HFF-Myc (cell line): ENCODE measurements at regions not wholly inside any gene's neighbourhood (a gene's known extent, or its start where the extent isn't known, plus 50 kb on each side); places are given as distances from the start of the nearest gene placed in this dataset.
"Not testable (repeated sequence)": the region's sequence is repeated elsewhere in the genome, so short reads cannot be mapped to it uniquely, and the experiment has no call there.

Source experiments
- DNase-seq: peaks from one replicate; pipeline ENCODE4 v3.0.0-alpha.2; 2011; ENCODE audit warnings: low read depth; ENCODE audit errors: extremely low read depth
- H3K4me3 ChIP-seq: replicated peaks from 2 replicates; pipeline ENCODE4 v1.5.1; 2011; ENCODE audit warnings: low read depth, mild to moderate bottlenecking, control low read depth, low read length
- TF ChIP-seq, protein P1 (sequence below): IDR thresholded peaks from 2 replicates; pipeline ENCODE4 v1.5.1; 2012; ENCODE audit warnings: mild to moderate bottlenecking, low read depth, low read length, control low read depth; ENCODE audit errors: missing control alignments

DNA sequence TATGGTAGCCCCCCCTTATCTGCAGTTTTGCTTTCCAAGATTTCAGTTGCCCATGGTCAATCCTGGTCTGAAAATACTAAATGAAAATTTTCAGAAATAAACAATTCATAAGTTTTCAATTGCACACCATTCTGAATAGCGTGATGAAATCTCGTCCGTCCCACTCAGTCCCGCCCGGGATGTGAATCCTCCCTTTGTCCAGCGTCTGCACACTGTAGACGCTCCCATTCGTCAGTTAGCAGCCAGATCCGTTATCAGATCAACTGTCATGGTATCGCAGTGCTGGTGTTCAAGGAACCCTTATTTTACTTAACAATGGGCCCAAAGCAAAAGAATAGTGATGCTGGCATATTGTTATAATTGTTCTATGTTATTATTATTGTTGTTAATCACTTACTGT, 98.6 kb downstream of the TMEM215 start:
- DNase-seq: no peak
- H3K4me3 ChIP-seq: no peak overlapping the region
- TF ChIP-seq, protein P1, sequence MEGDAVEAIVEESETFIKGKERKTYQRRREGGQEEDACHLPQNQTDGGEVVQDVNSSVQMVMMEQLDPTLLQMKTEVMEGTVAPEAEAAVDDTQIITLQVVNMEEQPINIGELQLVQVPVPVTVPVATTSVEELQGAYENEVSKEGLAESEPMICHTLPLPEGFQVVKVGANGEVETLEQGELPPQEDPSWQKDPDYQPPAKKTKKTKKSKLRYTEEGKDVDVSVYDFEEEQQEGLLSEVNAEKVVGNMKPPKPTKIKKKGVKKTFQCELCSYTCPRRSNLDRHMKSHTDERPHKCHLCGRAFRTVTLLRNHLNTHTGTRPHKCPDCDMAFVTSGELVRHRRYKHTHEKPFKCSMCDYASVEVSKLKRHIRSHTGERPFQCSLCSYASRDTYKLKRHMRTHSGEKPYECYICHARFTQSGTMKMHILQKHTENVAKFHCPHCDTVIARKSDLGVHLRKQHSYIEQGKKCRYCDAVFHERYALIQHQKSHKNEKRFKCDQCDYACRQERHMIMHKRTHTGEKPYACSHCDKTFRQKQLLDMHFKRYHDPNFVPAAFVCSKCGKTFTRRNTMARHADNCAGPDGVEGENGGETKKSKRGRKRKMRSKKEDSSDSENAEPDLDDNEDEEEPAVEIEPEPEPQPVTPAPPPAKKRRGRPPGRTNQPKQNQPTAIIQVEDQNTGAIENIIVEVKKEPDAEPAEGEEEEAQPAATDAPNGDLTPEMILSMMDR: no peak

- DNase-seq: no peak
- TF ChIP-seq, protein P1: no peak
- H3K4me3 ChIP-seq: no peak overlapping the region
Observed at GRCh38 chr9:32882705-32883104, 99.4 kb downstream of the TMEM215 start.

- H3K4me3 ChIP-seq: no peak overlapping the region
- TF ChIP-seq, protein P1: no peak
- DNase-seq: no peak
Observed at GRCh38 chr9:32884482-32884881, 101.1 kb downstream of the TMEM215 start.

- TF ChIP-seq, protein P1: no peak
- H3K4me3 ChIP-seq: no peak overlapping the region
- DNase-seq: no peak
Observed at GRCh38 chr9:32886021-32886420, 102.7 kb downstream of the TMEM215 start.

GRCh38 chr9:32894485-32894884, 106.9 kb downstream of the APTX start:
- DNase-seq, H3K4me3 ChIP-seq: not testable (repeated sequence)

DNA sequence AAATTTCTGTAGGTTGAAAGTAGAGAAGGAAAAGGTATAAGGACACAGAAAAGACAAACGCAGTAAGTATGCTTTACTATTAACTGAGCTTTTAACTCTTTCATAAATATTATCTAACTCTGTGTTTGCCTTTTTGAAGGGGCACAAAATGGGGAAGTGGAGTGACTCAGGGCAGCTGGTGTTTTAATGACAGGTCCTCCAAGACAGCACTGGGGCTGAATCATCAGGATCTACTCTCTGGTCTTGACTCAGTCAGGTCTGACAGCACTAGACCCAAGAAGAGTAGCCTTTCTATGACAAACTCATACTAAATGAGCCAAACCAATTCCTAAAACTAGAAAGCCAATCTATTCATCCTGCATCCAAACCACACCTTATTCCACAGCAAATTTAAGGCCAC, 102.2 kb downstream of the APTX start:
- TF ChIP-seq, protein P1: no peak
- H3K4me3 ChIP-seq: no peak overlapping the region
- DNase-seq: no peak

DNA sequence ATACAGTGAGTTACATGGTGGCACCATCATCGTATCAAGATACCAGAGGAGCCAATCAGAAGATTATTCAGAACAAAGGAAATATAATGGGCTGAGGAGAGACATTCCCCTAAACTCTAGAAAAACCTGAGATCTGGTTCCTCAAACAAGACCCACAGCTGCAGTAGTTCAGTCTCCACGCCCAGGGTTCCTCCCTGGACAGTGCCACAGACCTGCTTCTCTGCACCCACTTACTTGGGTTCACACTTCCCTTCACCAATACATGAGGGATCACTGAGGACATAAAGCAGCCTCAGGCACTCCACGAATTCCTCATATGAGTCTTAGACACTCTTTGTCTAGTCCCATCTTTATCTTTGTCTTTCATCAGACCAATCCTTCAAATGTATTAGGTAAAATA, 101.7 kb downstream of the APTX start:
- no peak for DNase-seq
- no peak overlapping the region for H3K4me3 ChIP-seq
- TF ChIP-seq, protein P1: no peak

GRCh38 chr9:32906213-32906612, 95.2 kb downstream of the APTX start:
- DNase-seq: no peak
- H3K4me3 ChIP-seq: no peak overlapping the region
- TF ChIP-seq, protein P1: no peak
